Spleen (tissue), 11 donors: ENCODE measurements at regions not wholly inside any gene's neighbourhood (a gene's known extent, or its start where the extent isn't known, plus 50 kb on each side); places are given as distances from the start of the nearest gene placed in this dataset.

Source experiments
- DNase-seq: peaks from one replicate; pipeline ENCODE4 v3.0.0-alpha.2; 2020
- H3K27ac ChIP-seq, 8 donors: fragments of 200-600 bp; sonication (generic) in 7 of 8; 1 replicate in 4 of 8; 2 replicates in 4 of 8; pipeline versions ENCODE4 v1.5.0 to v1.8.0; 2016 to 2021; ENCODE audit warnings: inconsistent platforms in 4 of 8, mild to moderate bottlenecking in 4 of 8, moderate library complexity in 1 of 8
- H3K27me3 ChIP-seq, 7 donors: fragments of 200-600 bp; sonication (generic) in 6 of 7; replicated peaks in 1 of 7; 1 replicate in 4 of 7; 2 replicates in 3 of 7; pipeline versions ENCODE4 v1.5.0 to v1.8.0; 2016 to 2021; ENCODE audit warnings: inconsistent platforms in 3 of 7, mild to moderate bottlenecking in 1 of 7
- H3K36me3 ChIP-seq, 6 donors: fragments of 200-600 bp; sonication (generic) in 5 of 6; 1 replicate in 4 of 6; 2 replicates in 2 of 6; pipeline versions ENCODE4 v1.5.0 to v1.8.0; 2016 to 2021; ENCODE audit warnings: inconsistent platforms in 2 of 6
- H3K4me1 ChIP-seq, 6 donors: fragments of 200-600 bp; sonication (generic) in 5 of 6; 1 replicate in 3 of 6; 2 replicates in 3 of 6; pipeline versions ENCODE4 v1.5.0 to v1.8.0; 2016 to 2021; ENCODE audit warnings: inconsistent platforms in 3 of 6
- H3K4me3 ChIP-seq, 8 donors: fragments of 200-600 bp; sonication (generic) in 7 of 8; 1 replicate in 4 of 8; 2 replicates in 4 of 8; pipeline versions ENCODE4 v1.5.0 to v1.8.0; 2016 to 2021; ENCODE audit warnings: inconsistent platforms in 4 of 8, mild to moderate bottlenecking in 4 of 8, moderate library complexity in 2 of 8
- H3K9me3 ChIP-seq, 8 donors: fragments of 200-600 bp; sonication (generic) in 7 of 8; 1 replicate in 4 of 8; 2 replicates in 4 of 8; pipeline versions ENCODE4 v1.5.0 to v1.8.0; 2016 to 2021; ENCODE audit warnings: inconsistent platforms in 4 of 8
- CTCF ChIP-seq, 11 experiments: fragments of 200-600 bp in 7 of 11; fragments of 450-650 bp in 4 of 11; sonication (generic) in 4 of 11; IDR thresholded peaks in 8 of 11; conservative IDR thresholded peaks in 3 of 11; 1 replicate in 7 of 11; 2 replicates in 4 of 11; pipeline versions ENCODE4 v1.4.0 to v1.8.0; 2016 to 2021; ENCODE audit warnings: antibody characterized with exemption in 11 of 11, inconsistent platforms in 4 of 11, mild to moderate bottlenecking in 1 of 11
- POLR2A ChIP-seq, 3 donors: fragments of 450-650 bp; IDR thresholded peaks; one replicate each; pipeline ENCODE4 v1.5.1; 2017; ENCODE audit warnings: antibody characterized with exemption in 3 of 3, mild to moderate bottlenecking in 1 of 3
- POLR2AphosphoS5 ChIP-seq, 3 donors: sonication (generic); formaldehyde crosslinking; IDR thresholded peaks; one replicate each; pipeline ENCODE4 v1.5.1; 2017; ENCODE audit warnings: antibody characterized with exemption in 3 of 3
- WGBS, 5 donors: extraction: QIAGEN DNeasy Blood & Tissue Kit in 3 of 5; methylation state at CpG; one replicate each; pipeline versions ENCODE4 v1.1.5 to v1.1.7; 2013 to 2018; 5-methylcytosine and 5-hydroxymethylcytosine counted together
- intact Hi-C: fragments of 100-400 bp; cut with DNase I; formaldehyde crosslinking; loops from one replicate; pipeline ENCODE4 v1.15.0; 2023; ENCODE audit warnings: low total_unique reads
- donor health status: healthy with polysubstance abuse.
- donor health status: DM: no; HTN: no; CAD: no; lungs with moderate emphysema.
- donor health status: DM: no; HTN: no; CAD: no.
- donor health status: Bipolar disorder and iron deficiency.
- donor health status: healthy.
- donor health status: DM: no; HTN: no; CAD: no.
- donor health status: DM: yes; HTN: yes; CAD: no.

- no peak for TF ChIP-seq POLR2A (IDR thresholded peaks at IDR 0.05)
- TF ChIP-seq POLR2AphosphoS5 (IDR thresholded peaks at IDR 0.05) = no peak
- TF ChIP-seq CTCF (IDR thresholded peaks at IDR 0.05 in 8 of 11, conservative IDR thresholded peaks at IDR 0.05 in 3 of 11) = no peak
- DNase-seq = no peak
- no peaks in the 10 kb centered on the region for H3K4me1 ChIP-seq
- no peaks in the 10 kb centered on the region for H3K27me3 ChIP-seq
- WGBS, 5 donors = 56 to 87% (median 74%) methylated on average over 1 of the region's 1 CpG
- H3K27ac ChIP-seq = peak overlapping the region in 2 of 8 donors; percentile 44 to 45
- H3K9me3 ChIP-seq = no peaks in the 10 kb centered on the region
- intact Hi-C loops = no loop called here
- H3K4me3 ChIP-seq = no peak overlapping the region
- no peaks in the 10 kb centered on the region for H3K36me3 ChIP-seq
These were observed 411.7 kb downstream of the HS3ST3B1 start for GRCh38 chr17:14712611-14713021.

GRCh38 chr17:14704121-14704520, 403.2 kb downstream of the HS3ST3B1 start:
- intact Hi-C loops = no loop called here
- 87 to 95% (median 89%) methylated on average over 6 of the region's 6 CpGs for WGBS, 5 donors
- DNase-seq = no peak
- Histone ChIP-seq H3K9me3 (no peaks in the 10 kb centered on the region), H3K4me1 (no peaks in the 10 kb centered on the region), H3K27me3 (no peaks in the 10 kb centered on the region), H3K27ac (no peak overlapping the region), H3K4me3 (no peak overlapping the region), H3K36me3 (no peaks in the 10 kb centered on the region)
- TF ChIP-seq POLR2A (IDR thresholded peaks at IDR 0.05) (no peak), CTCF (IDR thresholded peaks at IDR 0.05 in 8 of 11, conservative IDR thresholded peaks at IDR 0.05 in 3 of 11) (no peak), POLR2AphosphoS5 (IDR thresholded peaks at IDR 0.05) (no peak)

- intact Hi-C loops = no loop called here
- Histone ChIP-seq H3K36me3 (no peaks in the 10 kb centered on the region), H3K4me1 (no peaks in the 10 kb centered on the region), H3K27me3 (no peaks in the 10 kb centered on the region), H3K27ac (no peak overlapping the region), H3K4me3 (no peak overlapping the region), H3K9me3 (no peaks in the 10 kb centered on the region)
- DNase-seq = no peak
- TF ChIP-seq POLR2AphosphoS5 (IDR thresholded peaks at IDR 0.05) = no peak
- TF ChIP-seq CTCF (IDR thresholded peaks at IDR 0.05 in 8 of 11, conservative IDR thresholded peaks at IDR 0.05 in 3 of 11) = no peak
- no peak for TF ChIP-seq POLR2A (IDR thresholded peaks at IDR 0.05)
- WGBS, 5 donors = 94 to 100% (median 98%) methylated on average over 1 of the region's 1 CpG
These were observed 401.0 kb downstream of the HS3ST3B1 start for GRCh38 chr17:14701886-14702285.

GRCh38 chr17:14699574-14700185, 398.8 kb downstream of the HS3ST3B1 start:
- Histone ChIP-seq H3K27ac (no peak overlapping the region), H3K36me3 (no peaks in the 10 kb centered on the region), H3K27me3 (peaks cover 0 to 4% (median 0%) of the 10 kb centered on the region in 7 donors), H3K9me3 (no peaks in the 10 kb centered on the region), H3K4me1 (no peaks in the 10 kb centered on the region), H3K4me3 (no peak overlapping the region)
- intact Hi-C loops = no loop called here
- 77 to 97% (median 86%) methylated on average over 1 of the region's 1 CpG for WGBS, 5 donors
- no peak for DNase-seq
- TF ChIP-seq POLR2AphosphoS5 (IDR thresholded peaks at IDR 0.05) (no peak), POLR2A (IDR thresholded peaks at IDR 0.05) (no peak), CTCF (IDR thresholded peaks at IDR 0.05 in 8 of 11, conservative IDR thresholded peaks at IDR 0.05 in 3 of 11) (no peak)
